Astrocyte (in vitro differentiated cells and primary cell): ENCODE measurements at regions not wholly inside any gene's neighbourhood (a gene's known extent, or its start where the extent isn't known, plus 50 kb on each side); places are given as distances from the start of the nearest gene placed in this dataset.

Experiments
- EZH2 ChIP-seq: IDR thresholded peaks from 2 replicates; pipeline ENCODE4 v1.6.1; 2012; ENCODE audit warnings: mild to moderate bottlenecking, low read length, inconsistent platforms; ENCODE audit not compliant: insufficient read depth
- TF ChIP-seq, protein P1 (sequence below): IDR thresholded peaks from 2 replicates; pipeline ENCODE4 v1.5.1; 2011; ENCODE audit warnings: low read depth, mild to moderate bottlenecking, inconsistent platforms, low read length, moderate library complexity; ENCODE audit not compliant: insufficient read depth

DNA sequence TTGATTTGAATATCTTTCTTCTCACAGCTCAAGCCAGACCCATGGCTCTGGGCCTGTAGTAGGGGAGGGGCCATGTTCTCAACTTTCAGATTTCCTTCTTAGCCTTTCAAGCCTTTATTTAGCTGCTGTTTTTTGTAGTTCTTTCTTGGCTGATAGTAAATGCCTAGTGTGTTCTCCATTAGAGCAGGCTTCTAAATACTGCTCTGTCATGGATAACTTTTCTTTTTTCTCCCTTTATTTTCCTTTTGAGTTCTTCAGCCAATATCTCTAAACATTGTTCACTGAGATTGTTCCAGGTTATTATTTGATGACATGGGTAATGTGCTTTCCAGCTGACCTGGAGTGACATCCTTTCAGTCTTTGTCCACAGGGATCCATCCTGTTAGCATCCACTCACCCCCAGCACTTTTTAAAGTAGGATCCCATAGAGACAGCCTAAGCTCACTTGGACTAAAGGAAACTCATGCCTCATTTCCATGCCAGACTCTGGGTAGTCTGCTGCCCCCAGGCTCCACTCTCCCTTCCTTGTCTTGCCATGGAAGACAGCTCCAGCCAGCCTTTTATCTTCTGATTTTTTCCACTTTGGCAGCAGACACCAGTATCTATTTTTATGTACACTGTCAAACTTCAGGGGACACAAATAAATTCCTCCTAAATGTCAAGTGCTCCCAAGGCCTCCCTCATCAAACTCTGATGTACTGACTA, 645.6 kb downstream of the RNF144B start:
- TF ChIP-seq, protein P1, sequence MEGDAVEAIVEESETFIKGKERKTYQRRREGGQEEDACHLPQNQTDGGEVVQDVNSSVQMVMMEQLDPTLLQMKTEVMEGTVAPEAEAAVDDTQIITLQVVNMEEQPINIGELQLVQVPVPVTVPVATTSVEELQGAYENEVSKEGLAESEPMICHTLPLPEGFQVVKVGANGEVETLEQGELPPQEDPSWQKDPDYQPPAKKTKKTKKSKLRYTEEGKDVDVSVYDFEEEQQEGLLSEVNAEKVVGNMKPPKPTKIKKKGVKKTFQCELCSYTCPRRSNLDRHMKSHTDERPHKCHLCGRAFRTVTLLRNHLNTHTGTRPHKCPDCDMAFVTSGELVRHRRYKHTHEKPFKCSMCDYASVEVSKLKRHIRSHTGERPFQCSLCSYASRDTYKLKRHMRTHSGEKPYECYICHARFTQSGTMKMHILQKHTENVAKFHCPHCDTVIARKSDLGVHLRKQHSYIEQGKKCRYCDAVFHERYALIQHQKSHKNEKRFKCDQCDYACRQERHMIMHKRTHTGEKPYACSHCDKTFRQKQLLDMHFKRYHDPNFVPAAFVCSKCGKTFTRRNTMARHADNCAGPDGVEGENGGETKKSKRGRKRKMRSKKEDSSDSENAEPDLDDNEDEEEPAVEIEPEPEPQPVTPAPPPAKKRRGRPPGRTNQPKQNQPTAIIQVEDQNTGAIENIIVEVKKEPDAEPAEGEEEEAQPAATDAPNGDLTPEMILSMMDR: no peak
- TF ChIP-seq EZH2: no peak
